Stomach (tissue), 8 donors: ENCODE measurements at regions not wholly inside any gene's neighbourhood (a gene's known extent, or its start where the extent isn't known, plus 50 kb on each side); places are given as distances from the start of the nearest gene placed in this dataset.

Experiments used
- DNase-seq, 2 donors: peaks; one replicate each; pipeline versions ENCODE4 v3.0.0 to v3.0.0-alpha.2; 2013 to 2019
- H3K27ac ChIP-seq, 5 donors: fragments of 200-600 bp in 4 of 5; sonication (generic) in 4 of 5; one replicate each; pipeline ENCODE4 v1.5.1; 2013 to 2019; ENCODE audit warnings: mild to moderate bottlenecking in 1 of 5, moderate library complexity in 1 of 5
- H3K27me3 ChIP-seq, 3 donors: fragments of 200-600 bp; sonication (generic); one replicate each; pipeline ENCODE4 v1.5.1; 2017 to 2019; ENCODE audit warnings: mixed run types in 1 of 3
- H3K36me3 ChIP-seq, 4 donors: fragments of 200-600 bp; sonication (generic); 1 replicate in 3 of 4; 2 replicates in 1 of 4; pipeline ENCODE4 v1.5.1; 2016 to 2019
- H3K4me1 ChIP-seq, 4 donors: fragments of 200-600 bp; sonication (generic); one replicate each; pipeline ENCODE4 v1.5.1; 2016 to 2019
- H3K4me3 ChIP-seq, 4 donors: fragments of 200-600 bp; sonication (generic) in 3 of 4; one replicate each; pipeline ENCODE4 v1.5.1; 2016 to 2019; ENCODE audit warnings: mild to moderate bottlenecking in 1 of 4
- H3K9me3 ChIP-seq, 4 donors: fragments of 200-600 bp; sonication (generic); one replicate each; pipeline ENCODE4 v1.5.1; 2016 to 2019
- CTCF ChIP-seq, 7 experiments: fragments of 450-650 bp in 4 of 7; fragments of 200-600 bp in 3 of 7; sonication (generic) in 3 of 7; IDR thresholded peaks; one replicate each; pipeline ENCODE4 v1.5.1; 2016 to 2019; ENCODE audit warnings: antibody characterized with exemption in 7 of 7, control low read depth in 2 of 7, mild to moderate bottlenecking in 1 of 7
- EP300 ChIP-seq: sonication (generic); formaldehyde crosslinking; IDR thresholded peaks from one replicate; pipeline ENCODE4 v1.6.1; 2017; ENCODE audit warnings: antibody characterized with exemption
- POLR2A ChIP-seq, 4 donors: fragments of 450-650 bp; IDR thresholded peaks; one replicate each; pipeline ENCODE4 v1.6.1; 2016; ENCODE audit warnings: antibody characterized with exemption in 4 of 4, control low read depth in 2 of 4, mild to moderate bottlenecking in 1 of 4, moderate library complexity in 1 of 4
- POLR2AphosphoS5 ChIP-seq, 3 donors: sonication (generic); formaldehyde crosslinking; IDR thresholded peaks; one replicate each; pipeline ENCODE4 v1.6.1; 2016; ENCODE audit warnings: antibody characterized with exemption in 3 of 3
- WGBS, 5 donors: extraction: QIAGEN DNeasy Blood & Tissue Kit in 3 of 5; methylation state at CpG; one replicate each; pipeline versions ENCODE4 v1.1.5 to v1.1.7; 2013 to 2018; 5-methylcytosine and 5-hydroxymethylcytosine counted together
- intact Hi-C: fragments of 100-400 bp; cut with DNase I; formaldehyde crosslinking; loops from one replicate; pipeline ENCODE4 v1.15.1; 2023; ENCODE audit warnings: low total_unique reads
- donor health status: healthy with polysubstance abuse.
- donor health status: Bipolar disorder and iron deficiency.
- donor health status: healthy.

GRCh38 chr3:80549173-80549572, 781.4 kb upstream of the ROBO1 start:
- no peaks in the 10 kb centered on the region for H3K27me3 ChIP-seq
- DNase-seq: no peak
- H3K27ac ChIP-seq: no peak overlapping the region
- H3K9me3 ChIP-seq: no peaks in the 10 kb centered on the region
- no peak overlapping the region for H3K4me3 ChIP-seq
- no peaks in the 10 kb centered on the region for H3K4me1 ChIP-seq
- no peaks in the 10 kb centered on the region for H3K36me3 ChIP-seq
- 38 to 62% (median 47%) methylated on average over 1 of the region's 1 CpG for WGBS, 5 donors
- TF ChIP-seq CTCF (IDR thresholded peaks at IDR 0.05) (no peak), EP300 (no peak), POLR2AphosphoS5 (IDR thresholded peaks at IDR 0.05) (no peak), POLR2A (IDR thresholded peaks at IDR 0.05) (no peak)
- intact Hi-C loops: no loop called here

- H3K27ac ChIP-seq: no peak overlapping the region
- H3K4me1 ChIP-seq: no peaks in the 10 kb centered on the region
- DNase-seq: no peak
- H3K36me3 ChIP-seq: no peaks in the 10 kb centered on the region
- intact Hi-C loops: no loop called here
- no peak for TF ChIP-seq POLR2AphosphoS5 (IDR thresholded peaks at IDR 0.05)
- no peak for TF ChIP-seq CTCF (IDR thresholded peaks at IDR 0.05)
- no peak for TF ChIP-seq EP300
- no peak overlapping the region for H3K4me3 ChIP-seq
- 64 to 87% (median 80%) methylated on average over 2 of the region's 2 CpGs for WGBS, 5 donors
- no peaks in the 10 kb centered on the region for H3K27me3 ChIP-seq
- H3K9me3 ChIP-seq: no peaks in the 10 kb centered on the region
Observed at GRCh38 chr3:80543154-80543553, 775.4 kb upstream of the ROBO1 start.

DNA sequence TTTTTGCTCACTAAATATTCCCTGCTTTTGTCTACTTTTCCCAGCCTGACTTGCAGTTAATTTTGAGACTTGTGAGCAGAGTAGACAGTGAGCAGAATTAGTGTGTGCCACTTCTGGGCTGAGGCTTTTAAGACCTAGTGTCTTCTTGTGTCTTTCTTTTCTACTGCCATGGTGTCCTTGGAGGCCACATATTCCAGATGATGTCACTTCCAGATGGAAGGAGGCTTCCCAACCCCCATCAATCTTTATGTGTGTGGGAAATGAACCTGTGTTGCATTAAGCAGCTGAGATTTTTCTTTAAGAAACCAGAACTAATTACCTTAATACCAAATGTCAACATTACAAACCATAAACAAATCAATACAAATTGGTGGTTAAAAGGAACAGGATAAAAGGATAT, 774.7 kb upstream of the ROBO1 start:
- Histone ChIP-seq H3K4me3 (no peak overlapping the region), H3K9me3 (no peaks in the 10 kb centered on the region), H3K36me3 (no peaks in the 10 kb centered on the region), H3K27ac (no peak overlapping the region), H3K27me3 (no peaks in the 10 kb centered on the region), H3K4me1 (no peaks in the 10 kb centered on the region)
- no peak for TF ChIP-seq CTCF (IDR thresholded peaks at IDR 0.05)
- no peak for TF ChIP-seq EP300
- TF ChIP-seq POLR2AphosphoS5 (IDR thresholded peaks at IDR 0.05): no peak
- no peak for TF ChIP-seq POLR2A (IDR thresholded peaks at IDR 0.05)
- DNase-seq: no peak
- intact Hi-C loops: no loop called here

DNA sequence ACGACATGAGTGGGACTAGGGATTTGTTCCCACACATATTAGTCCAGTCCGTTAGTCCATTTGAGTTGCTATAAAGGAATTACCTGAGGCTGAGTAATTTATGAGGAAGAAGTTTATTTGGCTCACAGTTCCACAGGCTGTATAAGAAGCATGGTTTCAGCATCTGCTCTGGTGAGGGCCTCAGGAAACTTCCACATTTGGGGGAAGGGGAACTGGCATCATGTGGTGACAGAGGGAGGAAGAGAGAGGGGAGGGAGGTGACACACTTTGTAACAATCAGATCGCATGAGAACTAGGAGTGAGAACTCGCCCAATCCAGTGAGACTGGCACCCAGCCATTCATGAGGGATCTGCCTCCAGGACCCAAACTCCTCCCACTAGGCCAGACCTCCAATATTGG, 769.9 kb upstream of the ROBO1 start:
- Histone ChIP-seq H3K27me3 (no peaks in the 10 kb centered on the region), H3K36me3 (no peaks in the 10 kb centered on the region), H3K4me3 (no peak overlapping the region), H3K4me1 (no peaks in the 10 kb centered on the region), H3K27ac (no peak overlapping the region), H3K9me3 (peaks cover 0 to 6% (median 0%) of the 10 kb centered on the region in 4 donors)
- DNase-seq: no peak
- intact Hi-C loops: no loop called here
- TF ChIP-seq POLR2AphosphoS5 (IDR thresholded peaks at IDR 0.05) (no peak), POLR2A (IDR thresholded peaks at IDR 0.05) (no peak), CTCF (IDR thresholded peaks at IDR 0.05) (no peak), EP300 (no peak)
- 80 to 87% (median 83%) methylated on average over 4 of the region's 4 CpGs for WGBS, 5 donors

DNA sequence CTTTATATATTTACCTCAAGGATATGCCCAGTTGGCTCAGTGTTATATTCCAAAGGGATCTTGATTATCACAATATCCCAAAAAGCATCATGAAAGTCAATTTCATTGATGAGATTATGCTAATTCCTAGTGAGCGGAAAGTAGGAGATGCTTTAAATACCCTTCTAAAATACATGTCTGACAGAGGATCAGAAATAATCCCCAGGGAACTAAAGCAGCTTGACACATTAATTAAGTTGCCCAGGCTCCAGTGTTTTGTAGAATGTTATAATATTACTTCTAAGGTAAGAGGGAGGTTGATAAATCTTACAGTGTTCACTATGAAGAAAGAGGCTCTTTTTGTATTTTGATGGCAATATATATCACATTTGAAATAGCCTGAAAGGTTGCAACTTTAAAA, 767.5 kb upstream of the ROBO1 start:
- intact Hi-C loops: no loop called here
- Histone ChIP-seq H3K36me3 (no peaks in the 10 kb centered on the region), H3K27ac (no peak overlapping the region), H3K27me3 (no peaks in the 10 kb centered on the region), H3K4me3 (no peak overlapping the region), H3K4me1 (no peaks in the 10 kb centered on the region), H3K9me3 (peaks cover 0 to 6% (median 0%) of the 10 kb centered on the region in 4 donors)
- WGBS, 5 donors: 83 to 96% (median 93%) methylated on average over 1 of the region's 1 CpG
- TF ChIP-seq POLR2A (IDR thresholded peaks at IDR 0.05) (no peak), POLR2AphosphoS5 (IDR thresholded peaks at IDR 0.05) (no peak), EP300 (no peak), CTCF (IDR thresholded peaks at IDR 0.05) (no peak)
- DNase-seq: no peak
